Neuron (in vitro differentiated cells): ENCODE measurements at regions not wholly inside any gene's neighbourhood (a gene's known extent, or its start where the extent isn't known, plus 50 kb on each side); places are given as distances from the start of the nearest gene placed in this dataset.

ENCODE experiments used
- H2AFZ ChIP-seq: one replicate; pipeline ENCODE4 v1.6.1; 2013; ENCODE audit warnings: low read depth, mild to moderate bottlenecking, inconsistent platforms, low read length, moderate library complexity
- H3K27me3 ChIP-seq: one replicate; pipeline ENCODE4 v1.6.1; 2013; ENCODE audit warnings: low read length; ENCODE audit not compliant: insufficient read depth
- H3K36me3 ChIP-seq: one replicate; pipeline ENCODE4 v1.6.1; 2013; ENCODE audit warnings: low read length; ENCODE audit not compliant: insufficient read depth
- H3K4me1 ChIP-seq: one replicate; pipeline ENCODE4 v1.6.1; 2013; ENCODE audit warnings: low read length; ENCODE audit not compliant: insufficient read depth
- H3K4me3 ChIP-seq: 2 replicates; pipeline ENCODE4 v1.5.1; 2013; ENCODE audit warnings: mild to moderate bottlenecking, low read length, moderate library complexity
- H3K9me3 ChIP-seq: one replicate; pipeline ENCODE4 v1.6.1; 2013; ENCODE audit warnings: low read length

GRCh38 chr2:150997702-150998440 lies 263.8 kb downstream of the RBM43 start:
- Histone ChIP-seq H3K27me3 (no peaks in the 10 kb centered on the region), H2AFZ (no peak overlapping the region), H3K9me3 (no peaks in the 10 kb centered on the region), H3K4me3 (no peak overlapping the region), H3K36me3 (no peaks in the 10 kb centered on the region), H3K4me1 (no peaks in the 10 kb centered on the region)

- Histone ChIP-seq H3K36me3 (no peaks in the 10 kb centered on the region), H2AFZ (no peak overlapping the region), H3K4me3 (no peak overlapping the region), H3K27me3 (no peaks in the 10 kb centered on the region), H3K9me3 (no peaks in the 10 kb centered on the region), H3K4me1 (no peaks in the 10 kb centered on the region)
Measured at GRCh38 chr2:150997066-150997465, 264.6 kb downstream of the RBM43 start.

GRCh38 chr2:150994076-150994475 lies 267.6 kb downstream of the RBM43 start:
- no peak overlapping the region for H3K4me3 ChIP-seq
- H3K4me1 ChIP-seq: no peaks in the 10 kb centered on the region
- H3K27me3 ChIP-seq: no peaks in the 10 kb centered on the region
- no peaks in the 10 kb centered on the region for H3K9me3 ChIP-seq
- H2AFZ ChIP-seq: no peak overlapping the region
- H3K36me3 ChIP-seq: no peaks in the 10 kb centered on the region

- H3K9me3 ChIP-seq: no peaks in the 10 kb centered on the region
- H3K4me3 ChIP-seq: no peak overlapping the region
- no peak overlapping the region for H2AFZ ChIP-seq
Measured at GRCh38 chr2:150989969-150990368, 271.7 kb downstream of the RBM43 start.

GRCh38 chr2:150985741-150986140 lies 275.9 kb downstream of the RBM43 start:
- Histone ChIP-seq H3K4me1 (peaks cover 18% of the 10 kb centered on the region), H3K4me3 (no peak overlapping the region), H2AFZ (no peak overlapping the region), H3K9me3 (no peaks in the 10 kb centered on the region), H3K27me3 (no peaks in the 10 kb centered on the region), H3K36me3 (no peaks in the 10 kb centered on the region)

More at GRCh38 chr2:150989969-150990368, 271.7 kb downstream of the RBM43 start:
- Histone ChIP-seq H3K27me3 (no peaks in the 10 kb centered on the region), H3K36me3 (no peaks in the 10 kb centered on the region), H3K4me1 (no peaks in the 10 kb centered on the region)

- Histone ChIP-seq H3K4me3 (no peak overlapping the region), H3K36me3 (no peaks in the 10 kb centered on the region), H3K27me3 (no peaks in the 10 kb centered on the region), H2AFZ (no peak overlapping the region), H3K9me3 (no peaks in the 10 kb centered on the region), H3K4me1 (peaks cover 18% of the 10 kb centered on the region)
Measured at GRCh38 chr2:150983314-150983897, 278.3 kb downstream of the RBM43 start.

GRCh38 chr2:150981826-150982225 lies 279.8 kb downstream of the RBM43 start:
- Histone ChIP-seq H3K4me3 (no peak overlapping the region), H2AFZ (no peak overlapping the region), H3K27me3 (no peaks in the 10 kb centered on the region), H3K9me3 (no peaks in the 10 kb centered on the region), H3K4me1 (peaks cover 21% of the 10 kb centered on the region), H3K36me3 (no peaks in the 10 kb centered on the region)

GRCh38 chr2:150978053-150978452 lies 283.6 kb downstream of the RBM43 start:
- H3K9me3 ChIP-seq: no peaks in the 10 kb centered on the region
- no peaks in the 10 kb centered on the region for H3K27me3 ChIP-seq
- no peak overlapping the region for H3K4me3 ChIP-seq
- H3K36me3 ChIP-seq: no peaks in the 10 kb centered on the region
- H2AFZ ChIP-seq: no peak overlapping the region
- H3K4me1 ChIP-seq: peaks cover 14% of the 10 kb centered on the region

- Histone ChIP-seq H3K4me1 (peaks cover 15% of the 10 kb centered on the region), H3K4me3 (no peak overlapping the region), H3K27me3 (no peaks in the 10 kb centered on the region), H3K9me3 (no peaks in the 10 kb centered on the region), H2AFZ (no peak overlapping the region), H3K36me3 (no peaks in the 10 kb centered on the region)
Measured at GRCh38 chr2:150977296-150977695, 284.4 kb downstream of the RBM43 start.

GRCh38 chr2:150976604-150977003 lies 285.1 kb downstream of the RBM43 start:
- H3K4me1 ChIP-seq: peaks cover 8% of the 10 kb centered on the region
- H3K9me3 ChIP-seq: no peaks in the 10 kb centered on the region
- no peaks in the 10 kb centered on the region for H3K36me3 ChIP-seq
- H3K27me3 ChIP-seq: no peaks in the 10 kb centered on the region
- no peak overlapping the region for H3K4me3 ChIP-seq
- H2AFZ ChIP-seq: no peak overlapping the region

- no peaks in the 10 kb centered on the region for H3K9me3 ChIP-seq
- no peaks in the 10 kb centered on the region for H3K27me3 ChIP-seq
- H2AFZ ChIP-seq: no peak overlapping the region
- no peak overlapping the region for H3K4me3 ChIP-seq
- no peaks in the 10 kb centered on the region for H3K36me3 ChIP-seq
- peaks cover 5% of the 10 kb centered on the region for H3K4me1 ChIP-seq
Measured at GRCh38 chr2:150974864-150975263, 286.8 kb downstream of the RBM43 start.

- Histone ChIP-seq H3K4me3 (no peak overlapping the region), H3K9me3 (no peaks in the 10 kb centered on the region), H3K4me1 (peaks cover 5% of the 10 kb centered on the region), H2AFZ (no peak overlapping the region), H3K36me3 (no peaks in the 10 kb centered on the region), H3K27me3 (no peaks in the 10 kb centered on the region)
Measured at GRCh38 chr2:150974234-150974633, 287.4 kb downstream of the RBM43 start.

- no peaks in the 10 kb centered on the region for H3K9me3 ChIP-seq
- H3K4me1 ChIP-seq: peaks cover 2% of the 10 kb centered on the region
- no peak overlapping the region for H2AFZ ChIP-seq
- no peak overlapping the region for H3K4me3 ChIP-seq
- H3K36me3 ChIP-seq: no peaks in the 10 kb centered on the region
- no peaks in the 10 kb centered on the region for H3K27me3 ChIP-seq
Measured at GRCh38 chr2:150971910-150972309, 289.8 kb downstream of the RBM43 start.

GRCh38 chr2:150963336-150963735 lies 298.3 kb downstream of the RBM43 start:
- no peak overlapping the region for H2AFZ ChIP-seq
- H3K27me3 ChIP-seq: no peaks in the 10 kb centered on the region
- H3K4me1 ChIP-seq: no peaks in the 10 kb centered on the region
- no peaks in the 10 kb centered on the region for H3K9me3 ChIP-seq
- H3K4me3 ChIP-seq: no peak overlapping the region
- no peaks in the 10 kb centered on the region for H3K36me3 ChIP-seq
